SK-N-SH (cell line): ENCODE measurements at regions not wholly inside any gene's neighbourhood (a gene's known extent, or its start where the extent isn't known, plus 50 kb on each side); places are given as distances from the start of the nearest gene placed in this dataset.

Source experiments
- CTCF ChIA-PET: fragments of 300-600, 350-600 bp; formaldehyde crosslinking; extraction: SDS; loops from one replicate; lab custom pipeline; 2021; lab: Yijun Ruan, JAX
- POLR2A ChIA-PET: fragments of 350-600 bp; sonication (Branson Sonifier 250); formaldehyde crosslinking; extraction: SDS; loops from one replicate; lab custom pipeline; 2020; ENCODE audit warnings: antibody characterized with exemption, inconsistent platforms; lab: Yijun Ruan, JAX
- DNase-seq: peaks from one replicate; pipeline ENCODE4 v3.0.0; 2012
- H2AFZ ChIP-seq: fragments of 200-600 bp; sonication (generic); 2 replicates; pipeline ENCODE4 v1.8.1; 2016; ENCODE audit warnings: antibody characterized with exemption, mild to moderate bottlenecking, low read depth
- H3F3A ChIP-seq: fragments of 200-600 bp; sonication (generic); replicated peaks from 2 replicates; pipeline ENCODE3; 2016; ENCODE audit warnings: antibody characterized with exemption, mild to moderate bottlenecking; ENCODE audit not compliant: insufficient read depth
- H3K27ac ChIP-seq, 2 experiments: fragments of 200-500 bp in 1 of 2; fragments of 200-600 bp in 1 of 2; sonication (Bioruptor generic) in 1 of 2; sonication (generic), shearing (Covaris generic) in 1 of 2; 2 replicates each; pipeline versions ENCODE4 v1.5.1 to v1.6.1; 2014 to 2016; ENCODE audit warnings: low read depth in 2 of 2, inconsistent platforms in 1 of 2, low read length in 1 of 2, mild to moderate bottlenecking in 1 of 2, mixed read lengths in 1 of 2
- H3K27me3 ChIP-seq: fragments of 200-600 bp; sonication (generic), shearing (Covaris generic); 2 replicates; pipeline ENCODE4 v1.6.1; 2016; ENCODE audit warnings: mixed run types; ENCODE audit not compliant: insufficient read depth
- H3K36me3 ChIP-seq, 2 experiments: fragments of 200-500 bp in 1 of 2; fragments of 200-600 bp in 1 of 2; sonication (Bioruptor generic) in 1 of 2; sonication (generic) in 1 of 2; replicated peaks in 1 of 2; 2 replicates each; pipeline versions ENCODE3 to v1.5.1; 2014 to 2016; ENCODE audit warnings: low read length in 1 of 2, mild to moderate bottlenecking in 1 of 2; ENCODE audit not compliant: insufficient read depth in 2 of 2, control insufficient read depth in 1 of 2
- H3K4me1 ChIP-seq, 2 experiments: fragments of 200-500 bp in 1 of 2; fragments of 200-600 bp in 1 of 2; sonication (Bioruptor generic) in 1 of 2; sonication (generic), shearing (Covaris generic) in 1 of 2; 2 replicates each; pipeline versions ENCODE4 v1.5.1 to v1.6.1; 2014 to 2016; ENCODE audit warnings: low read depth in 1 of 2, low read length in 1 of 2, mixed run types in 1 of 2; ENCODE audit not compliant: insufficient read depth in 2 of 2, control insufficient read depth in 1 of 2
- H3K4me2 ChIP-seq: fragments of 200-600 bp; sonication (generic), shearing (Covaris generic); 2 replicates; pipeline ENCODE4 v1.6.1; 2017; ENCODE audit warnings: mixed run types
- H3K4me3 ChIP-seq, 2 experiments: fragments of 200-500 bp in 1 of 2; fragments of 200-600 bp in 1 of 2; sonication (Bioruptor generic) in 1 of 2; sonication (generic), shearing (Covaris generic) in 1 of 2; 2 replicates each; pipeline versions ENCODE4 v1.5.1 to v1.8.1; 2014 to 2016; ENCODE audit warnings: low read depth in 2 of 2, inconsistent platforms in 1 of 2, low read length in 1 of 2, mild to moderate bottlenecking in 1 of 2, mixed read lengths in 1 of 2, moderate library complexity in 1 of 2
- H3K79me2 ChIP-seq: fragments of 200-600 bp; sonication (generic); 2 replicates; pipeline ENCODE4 v1.8.1; 2017; ENCODE audit warnings: mild to moderate bottlenecking; ENCODE audit not compliant: insufficient read depth
- H3K9ac ChIP-seq: fragments of 200-600 bp; sonication (generic); 2 replicates; pipeline ENCODE4 v1.6.1; 2017; ENCODE audit warnings: mixed run types
- H3K9me2 ChIP-seq: fragments of 200-600 bp; sonication (generic); 2 replicates; pipeline ENCODE4 v1.6.1; 2017; ENCODE audit warnings: mixed run types
- H3K9me3 ChIP-seq: fragments of 200-600 bp; sonication (generic); 2 replicates; pipeline ENCODE4 v1.6.1; 2017; ENCODE audit warnings: mixed run types, mild to moderate bottlenecking, moderate library complexity
- H4K20me1 ChIP-seq: fragments of 200-600 bp; sonication (generic); 2 replicates; pipeline ENCODE4 v1.6.1; 2017; ENCODE audit warnings: mild to moderate bottlenecking, mixed run types; ENCODE audit not compliant: insufficient read depth
- CHD2 ChIP-seq: fragments of 150-350 bp; IDR thresholded peaks from 2 replicates; pipeline ENCODE4 v1.6.1; 2018; ENCODE audit warnings: low read length; ENCODE audit not compliant: partially characterized antibody
- CTCF ChIP-seq: fragments of 200-600 bp; sonication (generic); IDR thresholded peaks from 2 replicates; pipeline ENCODE4 v1.6.1; 2017; ENCODE audit warnings: antibody characterized with exemption, mild to moderate bottlenecking, moderate library complexity
- ELF1 ChIP-seq: IDR thresholded peaks from 2 replicates; pipeline ENCODE4 v1.4.0; 2012
- FOSL2 ChIP-seq: IDR thresholded peaks from 2 replicates; pipeline ENCODE4 v1.4.0; 2012; ENCODE audit warnings: low read depth, mild to moderate bottlenecking, moderate library complexity, borderline replicate concordance
- IRF3 ChIP-seq: fragments of 150-350 bp; IDR thresholded peaks from 2 replicates; pipeline ENCODE4 v1.6.1; 2016; ENCODE audit warnings: mild to moderate bottlenecking, low read depth, low read length
- NFIC ChIP-seq: IDR thresholded peaks from 2 replicates; pipeline ENCODE4 v1.4.0; 2012; ENCODE audit warnings: borderline replicate concordance
- NRF1 ChIP-seq: IDR thresholded peaks from 2 replicates; pipeline ENCODE4 v1.6.1; 2012; ENCODE audit warnings: low read depth, mild to moderate bottlenecking, low read length
- PBX3 ChIP-seq: IDR thresholded peaks from 2 replicates; pipeline ENCODE4; 2012
- POLR2AphosphoS5 ChIP-seq: IDR thresholded peaks from 2 replicates; pipeline ENCODE4 v1.6.1; 2012; ENCODE audit warnings: low read depth, low read length
- RCOR1 ChIP-seq: fragments of 150-350 bp; IDR thresholded peaks from 2 replicates; pipeline ENCODE4 v1.6.1; 2017; ENCODE audit warnings: antibody characterized with exemption, low read length
- RFX5 ChIP-seq: IDR thresholded peaks from 2 replicates; pipeline ENCODE4 v1.6.1; 2012; ENCODE audit warnings: mild to moderate bottlenecking, improper control_type of control experiment, low read length
- TEAD4 ChIP-seq: IDR thresholded peaks from 2 replicates; pipeline ENCODE4 v1.4.0; 2012; ENCODE audit warnings: mild to moderate bottlenecking, borderline replicate concordance; ENCODE audit not compliant: insufficient read depth
- USF1 ChIP-seq: IDR thresholded peaks from 2 replicates; pipeline ENCODE4 v1.4.0; 2012; ENCODE audit warnings: low read depth, borderline replicate concordance
- USF2 ChIP-seq: fragments of 150-350 bp; IDR thresholded peaks from 2 replicates; pipeline ENCODE4 v1.6.1; 2017; ENCODE audit warnings: antibody characterized with exemption, low read length, low read depth, borderline replicate concordance
- ZBTB33 ChIP-seq: IDR thresholded peaks from 2 replicates; pipeline ENCODE4 v1.4.0; 2012; ENCODE audit warnings: low read depth, borderline replicate concordance
- WGBS: methylation state at CpG from one replicate; pipeline ENCODE4 v1.1.6; 2017; ENCODE audit warnings: low lambda C conversion rate; 5-methylcytosine and 5-hydroxymethylcytosine counted together

- Histone ChIP-seq H3K79me2 (no peaks in the 10 kb centered on the region), H3K36me3 (no peaks in the 10 kb centered on the region), H3K9me3 (no peaks in the 10 kb centered on the region), H3K9ac (no peak overlapping the region), H3F3A (no peaks in the 10 kb centered on the region), H2AFZ (no peak overlapping the region), H3K4me2 (no peak overlapping the region), H4K20me1 (no peaks in the 10 kb centered on the region), H3K27ac (no peak overlapping the region), H3K4me1 (no peaks in the 10 kb centered on the region; a peak in 1 of 4 replicates), H3K9me2 (no peaks in the 10 kb centered on the region), H3K4me3 (no peak overlapping the region), H3K27me3 (no peaks in the 10 kb centered on the region)
- ChIA-PET CTCF (interaction anchor here (1.0 to 1.1 kb wide), 2 partner anchors 109 to 189 kb away, joined by 3 to 4 read pairs; no protein-coding TSS in a partner anchor), POLR2A (no interaction called here)
- DNase-seq = no peak
- WGBS = 84% methylated on average over 2 of the region's 2 CpGs
- no peak for TF ChIP-seq IRF3
- TF ChIP-seq FOSL2 = no peak
- TF ChIP-seq RFX5 = no peak
- TF ChIP-seq NFIC = no peak
- no peak for TF ChIP-seq ZBTB33
Measured at GRCh38 chr18:27794181-27794926, 382.6 kb downstream of the CDH2 start.

GRCh38 chr18:27793013-27793785 is 383.7 kb downstream of the CDH2 start:
- no peaks in the 10 kb centered on the region for H3K27me3 ChIP-seq
- H3K79me2 ChIP-seq = no peaks in the 10 kb centered on the region
- DNase-seq = no peak
- no peak overlapping the region for H3K4me3 ChIP-seq
- WGBS = 85% methylated on average over 7 of the region's 7 CpGs
- ChIA-PET POLR2A (no interaction called here), CTCF (interaction anchor here (1.0 kb wide), 1 partner anchor 108 kb away, joined by 3 read pairs; no protein-coding TSS in a partner anchor)
- no peak overlapping the region for H2AFZ ChIP-seq
- no peaks in the 10 kb centered on the region for H4K20me1 ChIP-seq
- no peaks in the 10 kb centered on the region for H3F3A ChIP-seq
- H3K9me2 ChIP-seq = no peaks in the 10 kb centered on the region
- no peaks in the 10 kb centered on the region for H3K9me3 ChIP-seq
- no peaks in the 10 kb centered on the region; a peak in 1 of 4 replicates for H3K4me1 ChIP-seq
- no peak overlapping the region for H3K9ac ChIP-seq
- H3K4me2 ChIP-seq = no peak overlapping the region
- no peaks in the 10 kb centered on the region for H3K36me3 ChIP-seq
- no peak overlapping the region for H3K27ac ChIP-seq
- TF ChIP-seq PBX3 = no peak
- TF ChIP-seq NRF1 = no peak
- no peak for TF ChIP-seq IRF3
- no peak for TF ChIP-seq POLR2AphosphoS5
- TF ChIP-seq TEAD4 = no peak
- no peak for TF ChIP-seq USF2
- no peak for TF ChIP-seq NFIC
- TF ChIP-seq RCOR1 = no peak
- TF ChIP-seq USF1 = no peak
- no peak for TF ChIP-seq ELF1
- no peak for TF ChIP-seq CTCF
- TF ChIP-seq CHD2 = no peak
